ENCODE measurements at regions not wholly inside any gene's neighbourhood (a gene's known extent, or its start where the extent isn't known, plus 50 kb on each side); places are given as distances from the start of the nearest gene placed in this dataset.

DNA sequence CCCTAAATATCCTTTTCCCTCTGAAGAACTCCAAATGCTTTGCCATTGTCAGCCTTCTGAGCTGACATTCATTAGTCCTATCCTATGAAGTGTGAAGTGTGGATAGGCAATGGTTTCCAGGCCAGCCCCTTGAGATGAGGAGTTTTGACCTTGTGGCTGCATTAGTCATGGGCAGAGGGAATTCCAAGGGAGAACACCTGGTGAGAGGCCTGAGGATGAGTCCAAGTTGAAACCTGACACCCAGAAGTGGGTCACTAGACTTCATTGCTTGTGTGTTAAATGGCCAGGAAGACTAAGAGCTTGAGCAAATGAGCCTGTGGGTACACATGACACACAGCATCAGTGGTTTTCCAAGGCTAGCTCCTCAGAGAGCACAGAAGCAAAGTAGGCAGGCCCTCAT lies 260.8 kb downstream of the SKAP2 start:
- no peak for DNase-seq (ENCODE audit: low spot score)

DNA sequence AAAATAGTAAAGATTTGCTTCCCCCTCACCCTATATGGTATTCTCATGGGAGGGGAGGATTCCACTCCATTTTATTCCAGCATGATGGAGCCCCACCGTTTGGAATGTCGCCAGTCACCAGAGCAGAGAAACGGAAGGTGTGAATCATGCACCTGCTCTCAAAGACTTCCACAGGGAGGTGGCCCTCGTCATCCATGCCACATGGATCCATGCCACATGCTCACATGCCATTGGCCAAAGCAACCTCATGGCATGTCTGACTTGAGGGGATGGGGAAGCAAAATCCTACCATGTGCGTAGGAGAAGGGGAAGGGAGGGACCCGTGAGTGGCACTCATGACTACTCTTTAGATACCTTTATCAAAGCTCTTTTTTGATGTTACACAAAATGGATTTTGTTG lies 256.0 kb downstream of the SKAP2 start:
- DNase-seq (ENCODE audit: low spot score) = no peak

DNA sequence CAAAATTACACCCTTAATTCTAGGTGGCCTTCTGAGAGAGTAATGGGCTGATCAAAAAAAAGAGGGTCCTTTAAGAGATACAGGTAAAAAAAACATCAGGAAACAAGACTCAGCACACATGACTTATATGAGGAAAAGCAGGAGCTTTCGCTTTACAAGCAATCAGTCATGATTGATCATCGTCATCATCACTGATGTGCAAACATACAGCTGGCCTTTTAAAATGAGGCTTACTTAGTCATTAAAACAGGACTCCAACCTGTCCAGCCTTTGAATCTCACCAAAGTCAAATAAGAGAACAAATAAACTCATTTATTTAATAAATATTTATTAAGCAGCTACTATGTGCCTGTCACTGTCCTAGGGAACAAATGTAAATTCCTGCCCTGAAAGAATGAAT lies 255.3 kb downstream of the SKAP2 start:
- no peak for DNase-seq (ENCODE audit: low spot score)

DNA sequence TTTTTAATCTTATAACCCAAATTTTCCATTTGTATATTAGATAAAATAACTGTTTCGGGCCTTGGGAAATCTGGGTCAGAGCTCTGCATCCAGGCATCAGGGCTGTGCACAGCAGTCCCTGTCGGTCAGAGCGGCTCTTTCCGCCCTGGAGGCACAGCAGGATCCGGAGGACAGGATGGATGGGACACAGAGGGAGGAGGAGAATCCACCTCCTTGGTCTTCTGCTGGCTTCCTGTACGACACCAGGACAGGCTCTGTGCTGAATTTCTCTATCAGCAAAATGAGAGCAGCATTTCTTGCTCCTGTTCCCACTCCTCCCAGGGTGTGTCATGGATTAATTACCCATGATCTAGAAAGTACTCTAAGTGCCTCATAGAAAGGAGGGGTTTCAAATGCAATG lies 254.9 kb downstream of the SKAP2 start:
- DNase-seq (ENCODE audit: low spot score) = no peak

DNA sequence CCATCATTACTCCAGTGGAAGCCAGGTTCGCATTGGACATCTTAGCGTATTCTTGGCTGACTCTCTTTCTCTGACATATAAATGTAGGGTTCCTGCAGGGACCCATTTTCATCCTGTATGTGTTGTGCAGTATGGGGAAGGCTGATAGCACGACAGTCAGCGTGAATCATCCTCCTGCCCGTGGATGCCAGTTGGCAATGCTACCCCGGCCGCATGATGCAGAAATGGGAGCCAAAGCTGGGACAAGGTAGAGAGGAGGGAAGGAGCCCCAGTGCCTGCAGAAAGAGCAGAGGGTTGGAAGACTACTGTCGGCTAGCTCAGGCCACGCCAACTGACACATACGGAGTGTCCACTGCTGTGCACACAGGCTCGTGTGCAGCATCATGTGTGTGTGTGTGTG lies 251.6 kb downstream of the SKAP2 start:
- DNase-seq (ENCODE audit: low spot score) = no peak

DNA sequence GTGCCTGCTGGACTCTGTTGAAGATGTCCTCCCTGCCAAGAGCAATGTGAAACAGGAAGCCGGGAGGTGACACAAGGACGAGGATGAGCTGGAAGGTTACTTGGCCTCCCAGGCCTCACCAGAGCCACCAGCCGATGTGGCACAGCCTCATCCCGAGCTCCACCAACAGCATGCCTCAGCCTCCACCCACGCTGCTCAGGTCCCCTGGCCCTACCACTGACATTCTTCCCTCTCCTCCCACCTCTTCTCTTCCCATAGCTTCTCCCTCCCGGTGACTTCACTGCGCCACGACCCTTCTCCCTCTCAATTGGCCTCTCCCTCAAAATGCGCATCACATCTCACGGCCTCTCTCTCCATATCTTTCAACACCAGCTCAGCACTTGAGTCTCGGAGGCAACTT lies 249.9 kb downstream of the SKAP2 start:
- DNase-seq (ENCODE audit: low spot score) = no peak

DNA sequence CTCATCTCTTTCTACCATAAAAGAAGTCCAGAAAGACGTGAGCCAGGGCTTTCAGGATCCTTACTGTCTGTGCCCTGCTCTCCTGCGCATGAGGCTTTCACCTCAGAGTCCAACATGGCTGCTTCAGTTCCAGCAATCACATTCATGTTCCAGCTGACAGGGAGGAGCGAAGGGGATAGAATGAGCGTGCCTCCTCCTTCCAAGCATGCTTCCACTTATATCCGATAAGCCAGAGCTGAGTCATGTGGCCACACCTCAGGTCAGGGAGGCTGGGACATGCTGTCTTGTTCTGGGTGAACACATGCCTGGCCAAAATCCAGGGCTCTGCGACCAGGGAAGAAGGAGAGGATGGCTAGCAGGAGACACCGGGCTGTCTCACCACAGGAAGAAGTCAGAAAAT lies 248.2 kb downstream of the SKAP2 start:
- no peak for DNase-seq (ENCODE audit: low spot score)

DNA sequence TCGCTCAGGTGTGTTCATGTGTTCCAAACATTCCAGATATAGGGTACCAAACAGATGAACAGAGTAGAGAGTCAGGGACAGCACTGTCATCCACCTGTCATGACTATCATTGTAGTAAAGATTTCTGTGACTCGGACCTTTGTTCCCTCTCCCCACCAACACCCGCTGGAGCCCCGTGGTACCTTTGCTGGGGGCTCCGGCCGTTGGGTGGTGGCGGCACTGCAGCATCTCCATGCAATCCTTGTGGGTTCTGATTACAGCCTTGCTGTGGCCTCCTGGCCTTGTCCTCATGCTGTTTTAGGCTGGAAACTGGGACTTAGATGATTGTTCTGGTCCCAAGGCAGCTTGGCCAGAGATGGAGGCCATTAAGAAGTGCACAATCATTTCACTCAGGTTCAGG lies 247.3 kb downstream of the SKAP2 start:
- no peak for DNase-seq (ENCODE audit: low spot score)
